ENCODE measurements at regions not wholly inside any gene's neighbourhood (a gene's known extent, or its start where the extent isn't known, plus 50 kb on each side); places are given as distances from the start of the nearest gene placed in this dataset.
"Not testable (repeated sequence)": the region's sequence is repeated elsewhere in the genome, so short reads cannot be mapped to it uniquely, and the experiment has no call there.

DNA sequence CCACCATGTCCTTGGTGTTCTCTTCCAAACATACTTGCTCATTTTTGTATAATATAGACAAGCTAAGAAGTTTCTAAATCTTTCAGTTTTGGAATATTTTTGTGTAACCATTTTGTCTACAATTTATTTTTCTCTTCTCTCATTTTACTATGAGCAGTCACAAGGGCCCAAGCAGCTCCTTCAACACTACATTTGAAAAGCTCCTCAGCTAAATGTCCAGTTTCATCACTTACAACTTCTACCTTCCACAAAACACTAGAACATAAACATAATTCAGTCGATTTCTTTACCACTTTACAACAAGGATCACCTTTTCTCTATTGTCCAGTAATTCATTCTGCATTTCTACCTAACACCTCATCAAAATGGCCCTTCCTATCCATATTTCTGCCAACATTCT is 554.4 kb downstream of the RAB28 start:
- no peak for DNase-seq

DNA sequence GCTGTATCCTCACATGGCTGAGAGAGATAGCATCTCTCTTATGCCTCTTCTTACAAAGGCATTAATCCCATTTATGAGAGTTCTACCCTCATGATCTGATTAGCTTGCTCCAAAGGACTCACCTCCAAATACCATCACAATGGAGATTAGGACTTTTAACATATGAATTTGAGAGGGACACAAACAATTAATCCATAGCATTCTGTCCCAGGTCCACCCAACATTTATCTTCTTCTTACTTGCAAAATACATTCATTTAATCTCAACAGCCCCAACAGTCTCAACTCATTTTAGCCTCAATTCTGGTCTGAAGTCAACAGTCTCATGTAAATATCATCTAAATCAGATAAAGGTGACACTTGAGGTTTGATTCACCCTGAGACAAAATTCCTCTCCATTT is 555.4 kb downstream of the RAB28 start:
- no peak for DNase-seq

DNA sequence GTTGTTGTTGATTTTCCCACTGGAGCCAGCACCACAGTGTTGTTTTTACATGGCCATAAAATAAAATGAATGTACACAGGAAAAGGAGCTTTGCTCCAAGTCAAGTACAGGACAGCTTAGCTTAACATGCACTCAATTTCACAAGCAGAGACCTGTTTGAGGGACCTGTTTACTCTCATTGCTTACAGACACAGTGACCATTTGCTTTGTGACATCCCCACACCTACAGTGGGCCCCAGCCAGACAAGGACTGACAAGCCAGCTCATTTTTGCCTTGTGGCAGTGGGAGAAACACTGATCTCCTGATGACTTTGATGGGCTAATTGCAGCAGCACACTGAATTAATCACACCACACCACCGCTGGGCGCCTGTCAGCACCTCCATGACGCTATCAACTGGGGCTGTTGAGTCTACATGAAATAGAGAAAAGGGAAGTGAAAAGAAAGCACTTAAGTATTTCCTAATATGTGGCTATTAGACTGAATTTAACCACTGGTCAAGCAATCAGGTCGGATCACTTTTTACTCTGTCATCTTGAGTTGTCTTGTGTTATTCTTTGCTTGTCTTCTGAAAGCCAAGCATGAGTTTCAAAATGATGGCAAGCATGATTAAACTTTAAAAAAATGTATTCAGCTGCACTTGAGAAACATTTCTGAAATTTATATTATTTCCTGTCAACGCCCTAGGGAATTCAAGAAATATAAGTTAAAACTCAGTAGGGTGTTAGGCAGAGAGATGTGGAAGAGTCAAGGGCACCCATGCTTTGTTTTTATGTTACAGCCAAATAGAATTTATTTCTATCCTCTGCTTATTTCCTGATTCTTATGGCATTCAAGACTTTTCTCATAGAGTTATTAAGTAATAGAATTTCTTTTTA is 557.7 kb downstream of the RAB28 start:
- no peak for DNase-seq

DNA sequence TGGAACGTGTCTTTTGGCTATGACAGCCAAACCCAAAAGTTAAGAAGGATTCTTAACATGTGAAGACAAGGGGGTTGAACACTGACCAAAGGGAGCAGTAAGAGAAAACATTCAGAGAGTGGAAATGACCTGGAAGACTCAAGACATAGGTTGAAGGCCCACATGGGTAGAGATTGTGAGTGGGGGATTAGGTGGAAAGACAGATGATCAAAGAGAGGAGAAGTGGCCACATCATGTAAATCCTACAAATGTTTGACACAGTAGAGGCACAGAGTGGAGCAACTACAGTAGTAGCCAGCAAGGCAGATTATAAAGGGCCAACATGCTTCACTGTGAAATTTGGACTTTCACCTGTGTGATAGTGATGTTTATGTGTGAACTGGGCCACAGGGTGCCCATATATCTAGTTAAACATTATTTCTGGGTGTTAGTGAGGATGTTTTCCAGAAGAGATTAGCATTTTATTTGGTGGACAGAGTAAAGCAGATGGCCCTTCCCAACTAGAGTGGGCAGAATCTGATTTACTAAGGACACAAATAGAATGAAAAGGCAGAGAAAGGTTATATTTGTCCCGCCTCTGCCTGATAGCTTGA is 559.3 kb downstream of the RAB28 start:
- no peak for DNase-seq

DNA sequence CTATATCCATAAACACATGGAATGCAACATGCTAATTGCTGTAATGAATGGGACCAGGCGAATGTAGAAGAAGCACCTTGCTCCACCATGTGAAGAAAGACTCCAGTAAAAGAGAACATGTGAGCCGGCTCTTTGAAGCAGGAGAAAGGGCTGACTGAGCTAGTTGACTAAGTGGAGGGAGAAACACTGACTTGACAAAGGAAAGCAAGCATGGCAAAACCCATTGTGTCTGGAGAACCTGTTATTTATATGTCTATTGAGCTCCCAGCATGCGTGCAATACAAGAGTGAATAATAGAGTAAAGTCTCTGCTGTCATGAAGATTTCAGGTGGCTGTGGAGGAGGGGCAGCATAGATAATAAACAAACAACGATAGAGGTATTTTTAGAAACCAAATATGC is 559.9 kb downstream of the RAB28 start:
- no peak for DNase-seq

DNA sequence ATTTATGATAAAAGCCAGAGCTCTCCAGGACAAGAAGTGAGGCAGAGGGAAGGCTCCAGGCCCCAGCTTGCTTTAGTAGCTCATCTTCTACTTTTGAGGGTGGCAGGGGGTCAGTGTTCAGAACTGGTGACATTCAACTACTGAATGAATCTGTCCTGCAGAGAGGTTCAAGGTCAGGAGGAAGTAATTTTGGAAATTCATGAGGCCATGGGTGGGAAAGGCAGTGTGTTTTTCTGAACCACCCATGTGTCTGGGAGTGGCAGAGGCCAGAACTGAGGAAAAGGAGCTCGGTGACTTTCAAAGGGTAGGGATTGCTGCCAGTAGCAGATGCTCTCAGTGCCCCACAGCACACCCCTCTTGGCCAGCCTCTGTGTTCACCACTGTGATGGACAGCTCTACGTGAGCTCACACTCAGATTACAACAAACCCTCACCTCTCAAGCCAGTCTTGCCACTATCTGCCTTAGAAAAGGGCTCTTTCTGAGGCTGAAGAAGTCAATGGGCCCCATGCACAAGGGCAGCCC is 571.2 kb downstream of the RAB28 start:
- no peak for DNase-seq

DNA sequence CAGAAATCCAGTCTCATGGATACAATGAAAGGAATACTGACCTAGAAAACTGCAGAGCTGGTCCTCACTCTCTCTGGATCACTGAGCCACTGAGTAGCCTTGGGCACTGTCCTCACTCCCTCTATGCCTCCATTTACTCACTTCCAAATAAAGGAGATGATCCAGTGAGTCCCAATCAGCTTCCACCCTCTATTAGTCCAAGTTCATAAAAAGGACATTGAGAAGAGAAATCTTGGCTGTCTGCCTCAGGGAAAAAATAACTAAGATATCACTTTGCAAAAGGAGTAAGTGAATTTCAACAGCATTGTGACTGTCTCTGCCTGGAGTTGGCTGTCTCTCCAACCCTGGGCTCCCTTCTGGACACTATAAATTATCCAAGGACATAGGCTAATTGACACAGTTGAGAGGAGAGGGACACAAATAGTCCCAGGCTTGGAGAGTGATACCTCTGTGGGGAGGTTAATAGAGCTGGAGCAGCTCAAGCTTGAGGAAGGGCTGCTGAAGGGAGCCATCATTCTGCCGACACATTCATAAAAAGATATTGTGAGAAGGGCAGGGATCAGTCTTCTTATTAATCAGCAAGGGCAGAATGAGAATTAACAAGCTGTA is 572.3 kb downstream of the RAB28 start:
- no peak for DNase-seq

DNA sequence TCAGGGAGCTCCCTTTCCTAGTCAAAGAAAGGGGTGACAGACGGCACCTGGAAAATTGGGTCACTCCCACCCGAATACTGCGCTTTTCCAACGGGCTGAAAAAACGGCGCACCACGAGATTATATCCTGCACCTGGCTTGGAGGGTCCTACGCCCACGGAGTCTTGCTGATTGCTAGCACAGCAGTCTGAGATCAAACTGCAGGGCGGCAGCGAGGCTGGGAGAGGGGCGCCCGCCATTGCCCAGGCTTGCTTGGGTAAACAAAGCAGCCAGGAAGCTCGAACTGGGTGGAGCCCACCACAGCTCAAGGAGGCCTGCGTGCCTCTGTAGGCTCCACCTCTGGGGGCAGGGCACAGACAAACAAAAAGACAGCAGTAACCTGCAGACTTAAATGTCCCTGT is 580.5 kb downstream of the RAB28 start:
- not testable (repeated sequence) for DNase-seq

DNA sequence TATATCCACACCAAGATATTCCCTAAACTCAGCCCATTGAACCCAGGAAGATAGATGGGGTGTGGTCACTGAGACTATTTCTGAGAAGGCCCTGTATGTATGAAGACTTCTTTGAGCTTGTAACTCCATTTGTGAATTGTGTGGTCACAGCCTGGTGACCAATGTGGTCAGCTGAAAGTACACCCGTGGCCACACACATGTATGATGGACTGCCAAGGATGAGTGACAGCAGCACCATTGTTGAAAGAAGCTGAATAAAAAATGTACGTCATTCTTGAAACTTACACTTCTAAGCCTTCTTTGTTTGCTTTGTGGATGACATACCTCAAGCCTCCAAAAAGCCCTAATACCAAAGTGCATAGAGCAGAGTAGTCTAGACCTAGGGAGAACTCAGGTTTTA is 581.4 kb downstream of the RAB28 start:
- DNase-seq, result no peak

DNA sequence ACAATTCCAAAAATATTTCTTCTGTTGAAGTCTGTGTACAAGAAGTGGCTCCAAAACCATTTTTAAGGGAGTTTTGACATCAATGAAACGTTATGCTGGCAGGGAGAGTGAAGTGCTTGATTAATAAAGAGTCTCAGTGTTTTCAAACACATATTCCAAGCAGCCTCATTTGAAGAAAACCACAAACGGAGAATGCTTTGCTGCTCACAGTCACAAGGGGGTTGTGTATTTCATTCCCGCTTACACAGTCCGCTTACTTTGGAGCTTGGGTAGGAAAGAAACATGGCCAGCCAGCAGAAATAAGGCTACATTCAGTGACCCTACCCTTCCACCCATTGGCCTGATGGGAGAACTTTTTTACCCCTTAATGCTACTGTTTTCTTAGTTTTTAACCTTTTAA is 586.2 kb downstream of the RAB28 start:
- no peak for DNase-seq

DNA sequence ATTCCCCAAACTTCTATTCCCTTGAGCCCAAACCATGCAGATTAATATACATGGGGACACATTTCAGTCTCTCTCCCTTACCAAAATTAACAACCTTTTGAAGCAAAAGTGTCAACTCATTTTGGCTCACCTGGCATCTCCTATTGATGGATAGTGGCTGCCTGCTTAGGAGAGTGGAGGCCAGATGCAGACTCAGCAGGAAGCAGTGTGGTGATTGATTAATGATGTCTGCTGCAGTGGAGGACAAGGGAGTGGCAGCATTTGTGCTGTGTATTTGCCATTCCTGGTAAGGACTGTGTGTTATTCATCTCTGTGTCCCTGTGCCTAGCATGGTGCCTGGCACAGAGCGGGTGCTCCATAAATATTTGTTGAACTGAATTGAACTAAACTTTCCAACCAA is 590.1 kb downstream of the RAB28 start:
- DNase-seq, result no peak

DNA sequence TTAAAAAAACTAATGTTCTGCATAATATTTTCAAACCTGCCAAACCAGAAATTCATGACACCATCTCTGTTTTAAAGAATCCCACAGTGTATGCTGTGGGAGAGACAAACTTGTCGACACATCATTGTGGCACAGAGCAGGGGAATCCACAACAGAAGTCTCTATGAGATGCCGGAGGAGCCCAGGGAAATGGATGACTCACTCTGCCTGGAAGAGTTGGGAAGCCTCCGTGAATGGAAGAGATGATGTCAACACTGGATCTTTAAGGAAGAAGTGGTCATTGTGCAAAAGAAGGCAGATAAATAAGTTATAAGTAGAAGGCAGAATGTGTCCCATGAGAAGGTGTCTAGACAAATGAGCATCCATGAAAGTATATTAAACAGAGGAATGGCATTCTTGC is 595.1 kb downstream of the RAB28 start:
- no peak for DNase-seq

DNA sequence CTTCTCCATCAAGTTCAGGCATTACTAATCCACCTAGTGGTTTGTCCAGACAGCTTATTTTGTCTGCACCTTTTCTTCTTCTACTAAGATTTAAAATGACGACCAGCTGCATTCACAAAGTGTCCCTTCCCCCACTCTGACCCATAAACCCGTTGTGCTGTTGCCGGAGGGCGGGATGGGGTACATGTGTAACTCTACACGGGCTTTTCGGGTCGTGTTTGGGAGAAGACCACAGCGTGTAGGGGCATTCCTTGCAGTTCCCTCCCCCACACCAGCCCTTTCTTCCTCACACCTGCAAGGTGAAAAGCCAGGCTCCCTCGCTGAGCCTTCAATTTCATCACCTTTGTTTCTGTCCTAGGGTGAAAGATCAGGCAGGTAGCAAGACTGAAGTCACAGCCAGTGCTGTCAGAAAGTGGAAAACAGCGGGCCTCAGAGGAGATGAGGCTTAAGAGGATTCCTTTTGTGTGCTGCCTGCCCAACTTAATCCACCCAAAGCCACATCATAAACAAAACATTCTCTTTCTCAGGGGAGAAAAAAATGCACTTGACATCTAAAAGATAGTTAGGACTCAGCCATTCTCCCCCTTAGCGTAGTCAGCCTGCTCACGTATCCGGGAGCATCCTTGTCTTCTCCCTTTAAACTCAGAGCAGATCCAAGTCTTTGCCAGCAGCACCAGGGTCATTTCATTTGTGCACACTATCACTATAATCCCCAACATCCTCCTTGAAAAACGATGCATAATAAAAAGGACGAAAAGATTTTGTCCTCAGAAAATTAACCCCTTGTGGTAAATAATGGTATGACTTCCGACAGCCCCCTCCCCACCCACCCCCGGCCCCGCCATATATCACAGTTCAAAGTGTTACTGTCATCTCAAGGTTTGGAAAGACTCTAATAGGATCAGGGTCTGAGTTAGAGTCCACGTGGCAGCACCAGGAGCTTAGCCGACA is 599.0 kb downstream of the RAB28 start:
- DNase-seq, result no peak

DNA sequence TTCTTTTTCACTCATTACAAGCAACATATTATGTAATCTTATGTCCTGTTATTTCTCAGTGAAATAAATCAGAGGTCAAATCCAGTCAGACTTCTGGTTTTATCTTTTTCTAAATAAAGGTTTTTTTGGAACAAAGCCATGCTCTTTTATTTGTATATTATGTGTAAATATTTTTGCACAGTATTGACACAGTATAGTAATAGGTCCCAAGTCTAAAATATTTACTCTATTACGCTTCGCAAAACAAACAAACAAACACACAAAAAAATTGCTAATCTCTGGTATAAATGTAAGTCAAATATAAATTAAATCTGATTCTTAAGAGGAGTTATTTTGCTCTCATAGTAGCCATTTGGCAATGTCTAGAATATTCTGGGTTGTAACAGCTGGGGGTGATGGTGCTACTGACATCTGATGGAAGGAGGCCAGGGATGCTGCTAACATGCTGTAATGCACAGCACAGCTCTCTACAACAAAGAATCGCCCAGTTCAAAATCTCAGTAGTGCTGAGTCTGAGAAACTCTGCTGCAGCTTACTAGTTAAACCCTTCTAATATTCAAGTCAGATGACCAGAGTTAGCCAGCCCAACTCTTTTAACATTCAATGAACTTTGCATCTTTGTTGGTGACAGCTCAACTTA is 602.1 kb downstream of the RAB28 start:
- DNase-seq, result no peak

DNA sequence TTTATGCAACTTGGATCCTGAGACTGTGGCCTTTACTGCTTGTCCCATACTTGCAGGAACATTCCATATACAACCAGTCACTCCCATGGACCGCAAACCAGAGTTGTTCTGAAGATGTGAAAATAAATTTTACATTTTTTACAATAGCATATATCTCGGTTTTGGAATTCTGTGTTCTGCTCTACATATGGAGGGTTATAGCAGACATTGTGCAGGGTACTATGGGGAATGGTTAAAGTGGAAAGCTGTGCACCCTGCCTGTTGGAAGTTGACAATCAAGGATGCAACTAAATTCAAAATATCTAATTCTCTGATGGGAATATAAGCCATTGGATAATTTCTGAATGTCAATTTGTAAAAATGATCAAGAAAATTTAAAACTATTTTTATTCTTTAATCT is 603.3 kb downstream of the RAB28 start:
- no peak for DNase-seq

DNA sequence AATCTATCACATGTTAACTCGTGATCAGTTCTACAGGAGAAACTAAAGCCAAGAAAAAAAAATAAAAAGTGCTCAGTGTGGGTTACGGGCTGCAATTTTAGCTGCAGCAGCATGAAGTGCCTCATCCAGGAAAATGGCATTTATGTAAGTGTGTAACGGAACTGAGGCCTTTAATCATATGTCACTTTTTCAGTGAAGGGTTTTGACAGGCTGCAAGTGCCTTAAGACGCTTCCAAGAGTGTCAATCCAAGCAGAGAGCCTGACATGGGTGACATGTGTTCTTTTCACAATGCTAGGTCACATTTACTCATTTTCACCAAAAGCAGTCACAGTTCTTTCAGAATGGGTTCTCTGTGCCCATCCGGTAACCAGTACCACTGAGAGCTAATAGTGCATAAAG is 604.6 kb downstream of the RAB28 start:
- DNase-seq, result no peak

DNA sequence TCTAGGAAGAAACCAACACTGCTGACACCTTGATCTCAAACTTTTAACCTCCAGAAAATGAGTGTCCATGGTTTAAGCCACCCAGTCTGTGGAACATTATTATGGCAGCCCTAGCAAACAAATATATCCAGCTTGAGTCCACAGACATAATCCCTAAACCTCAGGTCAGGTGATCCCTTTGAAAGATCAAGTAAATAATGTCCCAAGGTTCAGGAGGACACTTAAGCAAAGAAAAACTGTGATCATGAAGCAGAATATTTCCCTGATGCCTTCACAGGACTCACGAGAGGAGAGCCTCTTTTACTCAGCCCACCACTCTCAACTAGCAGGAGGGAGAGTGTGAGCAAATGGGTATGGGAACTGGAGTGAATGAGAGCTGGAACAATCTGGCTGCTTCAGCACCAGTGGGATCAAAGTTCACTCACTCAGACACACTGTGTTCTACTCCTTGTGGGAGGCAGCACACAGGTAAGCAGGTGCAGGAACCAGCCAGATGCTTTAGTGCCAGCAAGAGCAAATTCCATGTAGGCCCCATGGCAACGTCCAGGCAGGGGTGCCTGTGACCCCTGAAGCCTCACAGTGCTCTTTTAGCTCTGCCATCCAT is 608.4 kb downstream of the RAB28 start:
- no peak for DNase-seq

DNA sequence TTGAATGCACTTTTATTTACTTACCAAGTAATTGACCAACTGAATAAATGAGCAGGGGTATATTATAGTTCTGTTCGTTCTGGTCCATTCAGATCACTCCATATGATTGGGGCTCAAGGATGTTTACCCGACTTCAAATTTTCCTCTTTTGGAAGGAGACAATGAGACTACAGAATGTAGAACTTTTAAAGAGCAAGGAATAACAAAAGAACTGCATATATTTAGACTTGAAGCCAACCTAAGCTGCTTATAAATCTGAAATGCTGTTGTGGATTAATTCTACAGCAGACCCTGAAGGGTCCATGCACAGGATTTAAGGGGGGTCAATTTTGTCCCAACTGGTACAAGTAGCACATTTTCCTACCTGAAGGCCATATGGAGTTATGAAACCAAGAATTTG is 610.8 kb downstream of the RAB28 start:
- DNase-seq, result no peak

DNA sequence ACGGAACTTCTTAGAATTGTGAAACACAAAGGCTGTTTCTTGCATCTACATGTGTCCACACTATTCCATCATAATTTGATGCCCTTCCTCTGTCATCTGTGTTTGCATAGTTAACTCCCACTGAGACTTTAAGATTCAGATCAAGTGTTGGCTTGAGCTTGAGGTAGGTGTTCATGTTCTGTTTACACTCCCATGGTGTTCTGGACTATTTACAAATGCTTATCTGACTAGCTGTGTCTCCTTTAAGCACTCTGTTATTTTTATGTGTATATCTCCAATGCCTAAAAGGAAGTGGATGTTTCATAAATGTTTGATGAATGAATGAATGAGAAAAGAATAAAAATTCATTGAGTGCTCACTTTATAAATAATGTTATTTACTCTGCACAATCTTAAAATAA is 622.7 kb downstream of the RAB28 start:
- no peak for DNase-seq

DNA sequence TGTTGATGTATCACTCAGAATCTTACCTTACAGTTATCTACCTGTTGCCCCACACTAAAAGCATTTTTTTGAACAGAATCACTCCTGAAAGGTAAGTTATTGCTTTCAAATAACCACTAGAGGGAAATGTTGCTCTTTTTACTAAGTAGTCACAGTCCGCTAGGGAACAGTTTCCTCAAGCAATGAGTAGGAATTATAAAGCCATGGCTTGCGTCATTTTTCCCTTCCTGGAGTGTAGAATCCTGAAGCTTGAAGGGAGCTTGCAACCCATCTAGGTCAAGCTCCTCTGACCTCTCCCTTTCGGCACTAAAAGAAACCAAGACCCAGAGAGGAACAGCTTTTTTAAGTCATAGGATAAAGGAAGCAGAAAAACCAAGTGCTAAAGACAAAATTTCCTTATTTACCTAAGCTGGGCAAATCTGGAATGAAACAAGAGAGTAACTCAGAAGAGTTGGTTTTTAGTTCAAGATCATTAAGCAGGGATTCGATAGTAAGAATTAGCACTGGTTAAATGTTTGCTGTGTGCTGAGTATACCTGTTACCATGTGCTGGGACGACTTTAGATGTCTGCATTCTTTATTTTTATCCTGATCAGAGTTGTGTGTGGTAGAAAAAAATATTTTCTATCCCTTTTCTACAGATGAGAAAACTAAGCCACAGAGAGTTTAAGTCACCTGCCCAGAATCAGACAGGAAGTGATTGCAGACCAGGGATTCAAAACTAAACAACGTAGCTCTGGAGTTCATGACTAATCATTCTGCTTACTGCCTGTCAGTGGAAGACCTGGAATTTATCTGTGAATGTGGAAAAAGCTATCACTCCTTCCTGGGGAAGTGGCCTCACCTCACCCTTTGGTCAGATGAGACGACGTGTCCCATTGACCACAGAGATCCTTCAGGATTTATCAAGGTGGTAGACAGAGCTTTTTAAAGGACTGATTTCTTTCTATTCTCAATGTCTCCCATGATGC is 631.5 kb downstream of the RAB28 start:
- no peak for DNase-seq

DNA sequence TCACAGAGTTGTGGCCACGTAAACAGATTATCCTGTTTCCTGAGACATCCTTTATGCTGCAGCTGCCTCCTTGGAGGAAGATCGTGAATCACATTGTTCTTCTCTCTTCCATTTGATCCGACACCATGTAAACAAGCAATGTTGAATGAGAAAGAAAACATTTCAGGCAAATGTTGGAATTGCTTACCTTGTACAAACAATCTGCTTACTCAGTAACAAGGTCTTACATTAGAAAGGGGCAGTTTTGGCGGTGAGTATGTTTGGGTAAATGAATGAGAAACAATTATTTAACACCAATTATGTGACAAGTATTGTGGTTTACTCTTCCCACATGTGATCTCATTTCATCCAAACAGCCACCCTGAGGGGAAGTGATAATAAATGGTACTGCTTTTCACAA is 637.8 kb downstream of the RAB28 start:
- no peak for DNase-seq
